ENCODE measurements at regions not wholly inside any gene's neighbourhood (a gene's known extent, or its start where the extent isn't known, plus 50 kb on each side); places are given as distances from the start of the nearest gene placed in this dataset.

GRCh38 chr2:226017537-226017936, 618.0 kb downstream of the NYAP2 start:
- TF ChIP-seq, protein P1, sequence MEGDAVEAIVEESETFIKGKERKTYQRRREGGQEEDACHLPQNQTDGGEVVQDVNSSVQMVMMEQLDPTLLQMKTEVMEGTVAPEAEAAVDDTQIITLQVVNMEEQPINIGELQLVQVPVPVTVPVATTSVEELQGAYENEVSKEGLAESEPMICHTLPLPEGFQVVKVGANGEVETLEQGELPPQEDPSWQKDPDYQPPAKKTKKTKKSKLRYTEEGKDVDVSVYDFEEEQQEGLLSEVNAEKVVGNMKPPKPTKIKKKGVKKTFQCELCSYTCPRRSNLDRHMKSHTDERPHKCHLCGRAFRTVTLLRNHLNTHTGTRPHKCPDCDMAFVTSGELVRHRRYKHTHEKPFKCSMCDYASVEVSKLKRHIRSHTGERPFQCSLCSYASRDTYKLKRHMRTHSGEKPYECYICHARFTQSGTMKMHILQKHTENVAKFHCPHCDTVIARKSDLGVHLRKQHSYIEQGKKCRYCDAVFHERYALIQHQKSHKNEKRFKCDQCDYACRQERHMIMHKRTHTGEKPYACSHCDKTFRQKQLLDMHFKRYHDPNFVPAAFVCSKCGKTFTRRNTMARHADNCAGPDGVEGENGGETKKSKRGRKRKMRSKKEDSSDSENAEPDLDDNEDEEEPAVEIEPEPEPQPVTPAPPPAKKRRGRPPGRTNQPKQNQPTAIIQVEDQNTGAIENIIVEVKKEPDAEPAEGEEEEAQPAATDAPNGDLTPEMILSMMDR (conservative IDR thresholded peaks at IDR 0.05) = no peak
- TF ChIP-seq ZFX (IDR thresholded peaks at IDR 0.05) = no peak
